Heart left ventricle (tissue), 16 donors: ENCODE measurements at regions not wholly inside any gene's neighbourhood (a gene's known extent, or its start where the extent isn't known, plus 50 kb on each side); places are given as distances from the start of the nearest gene placed in this dataset.

ENCODE experiments used
- ATAC-seq, 4 donors: fragments of 200-7000 bp; cut with Tn5 transposase; one replicate each; pipeline ENCODE4 v1.9.1; 2020 to 2022; ENCODE audit warnings: moderate library complexity in 4 of 4, mild to moderate bottlenecking in 3 of 4, moderate number of reproducible peaks in 1 of 4
- DNase-seq, 5 donors: peaks; one replicate each; pipeline ENCODE4 v3.0.0-alpha.2; 2020
- H3K27ac ChIP-seq, 12 donors: fragments of 200-600 bp; sonication (generic) in 4 of 12; one replicate each; pipeline versions ENCODE4 v1.5.0 to v1.8.0; 2016 to 2022; ENCODE audit warnings: mild to moderate bottlenecking in 2 of 12
- H3K27me3 ChIP-seq, 9 donors: fragments of 200-600 bp; sonication (generic) in 2 of 9; one replicate each; pipeline versions ENCODE4 v1.5.1 to v1.8.0; 2016 to 2022; ENCODE audit warnings: mild to moderate bottlenecking in 3 of 9
- H3K36me3 ChIP-seq, 9 donors: fragments of 200-600 bp; sonication (generic) in 2 of 9; one replicate each; pipeline versions ENCODE4 v1.5.0 to v1.8.0; 2018 to 2022; ENCODE audit warnings: mild to moderate bottlenecking in 2 of 9
- H3K4me1 ChIP-seq, 12 donors: fragments of 200-600 bp; sonication (generic) in 4 of 12; one replicate each; pipeline versions ENCODE4 v1.5.0 to v1.8.0; 2016 to 2022; ENCODE audit warnings: mild to moderate bottlenecking in 3 of 12
- H3K4me3 ChIP-seq, 12 donors: fragments of 200-600 bp; sonication (generic) in 4 of 12; one replicate each; pipeline versions ENCODE4 v1.5.0 to v1.8.0; 2017 to 2022; ENCODE audit warnings: mild to moderate bottlenecking in 9 of 12, moderate library complexity in 4 of 12
- H3K9me3 ChIP-seq, 12 donors: fragments of 200-600 bp; sonication (generic) in 4 of 12; one replicate each; pipeline versions ENCODE4 v1.5.0 to v1.8.0; 2016 to 2022; ENCODE audit warnings: mild to moderate bottlenecking in 1 of 12
- CTCF ChIP-seq, 12 donors: fragments of 200-600 bp; sonication (generic) in 4 of 12; IDR thresholded peaks; one replicate each; pipeline versions ENCODE4 v1.5.0 to v1.8.0; 2018 to 2022; ENCODE audit warnings: antibody characterized with exemption in 12 of 12, mild to moderate bottlenecking in 5 of 12
- POLR2A ChIP-seq, 2 donors: fragments of 450-650 bp; IDR thresholded peaks; one replicate each; pipeline ENCODE4 v1.6.1; 2017; ENCODE audit warnings: antibody characterized with exemption in 2 of 2, mild to moderate bottlenecking in 2 of 2, moderate library complexity in 2 of 2
- WGBS, 4 donors: extraction: QIAGEN DNeasy Blood & Tissue Kit in 2 of 4; methylation state at CpG; one replicate each; pipeline versions ENCODE4 v1.1.5 to v1.1.7; 2013 to 2018; 5-methylcytosine and 5-hydroxymethylcytosine counted together
- intact Hi-C, 10 donors: fragments of 100-400 bp; cut with DNase I; formaldehyde crosslinking; loops; one replicate each; pipeline versions ENCODE4 v1.11.1 to v1.14.2; 2022
- donor health status: ischemic (EF 13 %, LVEDD 7.1; RV severe dilation, severe dysfunction).
- donor health status: healthy with polysubstance abuse.
- donor health status: DM: no; HTN: yes; CAD: no.
- donor health status: DM: no; HTN: no; CAD: no.
- donor health status: ischemic (EF 25% LVEDD 6.9; RV normal size, moderate dysfunction).
- donor health status: ischemic (EF 25% LVEDD 5.7; RV mildly dilated, moderate dysfunction).
- donor health status: healthy.
- donor health status: DM: yes; HTN: yes; CAD: no.
- donor health status: ischemic (EF 35%, LVEDD 5.7; RV mildly dilated, moderate dysfunction).
- donor health status: nonischemic (EF 11% LVEDD 7.7; RV severe dilation, severe dysfunction).
- donor health status: DM: yes; HTN: yes; CAD: no.
- donor health status: PGD.
- donor health status: ischemic (EF 29% LVEDD 5.4; RV normal size, mild dysfunction).
- donor health status: nonischemic (EF 23%, LVEDD 6.1; RV moderate dilation, normal function).

GRCh38 chr11:29171360-29171950 lies 845.4 kb downstream of the KCNA4 start:
- H3K4me1 ChIP-seq, result no peaks in the 10 kb centered on the region
- H3K9me3 ChIP-seq, result no peaks in the 10 kb centered on the region
- no peak for ATAC-seq
- no peak for DNase-seq
- WGBS, 4 donors, result 85 to 88% (median 87%) methylated on average over 1 of the region's 1 CpG
- no peak for TF ChIP-seq POLR2A (IDR thresholded peaks at IDR 0.05)
- no peak for TF ChIP-seq CTCF (IDR thresholded peaks at IDR 0.05)
- H3K36me3 ChIP-seq, result no peaks in the 10 kb centered on the region
- H3K4me3 ChIP-seq, result no peak overlapping the region
- intact Hi-C loops, result no loop called here
- H3K27me3 ChIP-seq, result no peaks in the 10 kb centered on the region
- no peak overlapping the region for H3K27ac ChIP-seq

GRCh38 chr11:29166306-29166705 lies 850.5 kb downstream of the KCNA4 start:
- no peaks in the 10 kb centered on the region for H3K36me3 ChIP-seq
- H3K4me3 ChIP-seq, result no peak overlapping the region
- no peaks in the 10 kb centered on the region for H3K27me3 ChIP-seq
- intact Hi-C loops, result no loop called here
- WGBS, 4 donors, result 77 to 93% (median 82%) methylated on average over 1 of the region's 1 CpG
- DNase-seq, result no peak
- no peaks in the 10 kb centered on the region for H3K9me3 ChIP-seq
- H3K27ac ChIP-seq, result no peak overlapping the region
- TF ChIP-seq CTCF (IDR thresholded peaks at IDR 0.05), result no peak
- no peak for TF ChIP-seq POLR2A (IDR thresholded peaks at IDR 0.05)
- H3K4me1 ChIP-seq, result no peaks in the 10 kb centered on the region
- no peak for ATAC-seq

- ATAC-seq (no peak), DNase-seq (no peak)
- WGBS, 4 donors, result 61 to 79% (median 72%) methylated on average over 2 of the region's 2 CpGs
- Histone ChIP-seq H3K4me1 (no peaks in the 10 kb centered on the region), H3K27me3 (no peaks in the 10 kb centered on the region), H3K9me3 (no peaks in the 10 kb centered on the region), H3K36me3 (no peaks in the 10 kb centered on the region), H3K27ac (no peak overlapping the region), H3K4me3 (no peak overlapping the region)
- TF ChIP-seq POLR2A (IDR thresholded peaks at IDR 0.05) (no peak), CTCF (IDR thresholded peaks at IDR 0.05) (no peak)
- intact Hi-C loops, result no loop called here
These were observed 853.6 kb downstream of the KCNA4 start for GRCh38 chr11:29163231-29163630.

GRCh38 chr11:29162491-29162890 lies 854.3 kb downstream of the KCNA4 start:
- no peak for TF ChIP-seq POLR2A (IDR thresholded peaks at IDR 0.05)
- TF ChIP-seq CTCF (IDR thresholded peaks at IDR 0.05), result no peak
- ATAC-seq (no peak), DNase-seq (no peak)
- no peaks in the 10 kb centered on the region for H3K36me3 ChIP-seq
- no peaks in the 10 kb centered on the region for H3K9me3 ChIP-seq
- no peak overlapping the region for H3K4me3 ChIP-seq
- H3K27ac ChIP-seq, result no peak overlapping the region
- no peaks in the 10 kb centered on the region for H3K4me1 ChIP-seq
- no peaks in the 10 kb centered on the region for H3K27me3 ChIP-seq
- intact Hi-C loops, result no loop called here
- 80 to 88% (median 85%) methylated on average over 2 of the region's 2 CpGs for WGBS, 4 donors
